Progenitor cell of endocrine pancreas (in vitro differentiated cells): ENCODE measurements at regions not wholly inside any gene's neighbourhood (a gene's known extent, or its start where the extent isn't known, plus 50 kb on each side); places are given as distances from the start of the nearest gene placed in this dataset.

Experiments used
- DNase-seq: peaks from one replicate; pipeline ENCODE4 v3.0.0; 2021; ENCODE audit warnings: low spot score; ENCODE audit not compliant: unreplicated experiment
- H3K27ac Mint-ChIP-seq: 2 replicates; pipeline ENCODE4 v1.8.0; 2021; ENCODE audit warnings: mild to moderate bottlenecking, moderate library complexity, mixed read lengths
- H3K27me3 Mint-ChIP-seq: 2 replicates; pipeline ENCODE4 v1.8.0; 2021; ENCODE audit warnings: mixed read lengths
- H3K36me3 Mint-ChIP-seq: 2 replicates; pipeline ENCODE4 v1.8.0; 2022; ENCODE audit warnings: mixed read lengths; ENCODE audit not compliant: insufficient read depth
- H3K4me1 Mint-ChIP-seq: 2 replicates; pipeline ENCODE4 v1.8.0; 2021; ENCODE audit warnings: low read depth, mixed read lengths
- H3K4me3 Mint-ChIP-seq: 2 replicates; pipeline ENCODE4 v1.8.0; 2021; ENCODE audit warnings: low read depth, mild to moderate bottlenecking, moderate library complexity, mixed read lengths
- H3K9me3 Mint-ChIP-seq: 2 replicates; pipeline ENCODE4 v1.8.0; 2021; ENCODE audit warnings: low read depth, mixed read lengths
- CTCF ChIP-seq: fragments of 200-600 bp; sonication (generic); IDR thresholded peaks from one replicate; pipeline ENCODE4 v1.5.0; 2021; ENCODE audit warnings: antibody characterized with exemption, mild to moderate bottlenecking; ENCODE audit not compliant: unreplicated experiment

- no peaks in the 10 kb centered on the region for H3K4me1 Mint-ChIP-seq
- no peak for DNase-seq
- H3K4me3 Mint-ChIP-seq: no peak overlapping the region
- no peaks in the 10 kb centered on the region for H3K36me3 Mint-ChIP-seq
- no peak overlapping the region for H3K27ac Mint-ChIP-seq
- no peak for TF ChIP-seq CTCF
- no peaks in the 10 kb centered on the region for H3K9me3 Mint-ChIP-seq
- H3K27me3 Mint-ChIP-seq: no peaks in the 10 kb centered on the region
Measured at GRCh38 chr2:163341426-163341825, 394.4 kb downstream of the FIGN start.

GRCh38 chr2:163338270-163338669 is 397.5 kb downstream of the FIGN start:
- Mint-ChIP-seq H3K27me3 (no peaks in the 10 kb centered on the region), H3K9me3 (no peaks in the 10 kb centered on the region), H3K4me1 (no peaks in the 10 kb centered on the region), H3K4me3 (no peak overlapping the region), H3K36me3 (no peaks in the 10 kb centered on the region), H3K27ac (no peak overlapping the region)
- DNase-seq: no peak
- TF ChIP-seq CTCF: no peak

GRCh38 chr2:163324677-163325076 is 411.1 kb downstream of the FIGN start:
- no peaks in the 10 kb centered on the region for H3K9me3 Mint-ChIP-seq
- H3K4me1 Mint-ChIP-seq: no peaks in the 10 kb centered on the region
- DNase-seq: no peak
- no peak overlapping the region for H3K4me3 Mint-ChIP-seq
- no peak for TF ChIP-seq CTCF
- H3K27me3 Mint-ChIP-seq: no peaks in the 10 kb centered on the region
- H3K36me3 Mint-ChIP-seq: no peaks in the 10 kb centered on the region
- H3K27ac Mint-ChIP-seq: no peak overlapping the region

GRCh38 chr2:163319006-163319405 is 416.8 kb downstream of the FIGN start:
- Mint-ChIP-seq H3K27me3 (no peaks in the 10 kb centered on the region), H3K27ac (no peak overlapping the region), H3K4me1 (no peaks in the 10 kb centered on the region), H3K9me3 (no peaks in the 10 kb centered on the region), H3K36me3 (no peaks in the 10 kb centered on the region), H3K4me3 (no peak overlapping the region)
- DNase-seq: no peak
- no peak for TF ChIP-seq CTCF

- DNase-seq: no peak
- no peak for TF ChIP-seq CTCF
- H3K27ac Mint-ChIP-seq: no peak overlapping the region
- H3K27me3 Mint-ChIP-seq: no peaks in the 10 kb centered on the region
- H3K9me3 Mint-ChIP-seq: no peaks in the 10 kb centered on the region
- H3K4me1 Mint-ChIP-seq: no peaks in the 10 kb centered on the region
- H3K36me3 Mint-ChIP-seq: no peaks in the 10 kb centered on the region
- H3K4me3 Mint-ChIP-seq: no peak overlapping the region
Measured at GRCh38 chr2:163314712-163315111, 421.1 kb downstream of the FIGN start.
